Ishikawa (cell line): ENCODE measurements at regions not wholly inside any gene's neighbourhood (a gene's known extent, or its start where the extent isn't known, plus 50 kb on each side); places are given as distances from the start of the nearest gene placed in this dataset.

ENCODE experiments used
- CEBPB ChIP-seq: IDR thresholded peaks from 2 replicates; pipeline ENCODE4 v1.6.1; 2012
- CREB1 ChIP-seq: IDR thresholded peaks from 2 replicates; pipeline ENCODE4 v1.6.1; 2012; ENCODE audit warnings: low read depth
- EGR1 ChIP-seq: IDR thresholded peaks from 2 replicates; pipeline ENCODE4 v1.6.1; 2012
- EP300 ChIP-seq: IDR thresholded peaks from 2 replicates; pipeline ENCODE4 v1.6.1; 2012; ENCODE audit warnings: borderline replicate concordance
- FOXM1 ChIP-seq: IDR thresholded peaks from 2 replicates; pipeline ENCODE4 v1.6.1; 2012; ENCODE audit warnings: low read depth, borderline replicate concordance
- NFIC ChIP-seq: IDR thresholded peaks from 2 replicates; pipeline ENCODE4 v1.6.1; 2012
- RAD21 ChIP-seq: IDR thresholded peaks from 2 replicates; pipeline ENCODE4 v1.6.1; 2012; ENCODE audit warnings: low read depth
- TAF1 ChIP-seq: IDR thresholded peaks from 2 replicates; pipeline ENCODE4 v1.6.1; 2012; ENCODE audit warnings: low read depth, mild to moderate bottlenecking
- TCF12 ChIP-seq: IDR thresholded peaks from 2 replicates; pipeline ENCODE4 v1.6.1; 2012; ENCODE audit warnings: low read depth
- TEAD4 ChIP-seq: IDR thresholded peaks from 2 replicates; pipeline ENCODE4 v1.6.1; 2012
- YY1 ChIP-seq: IDR thresholded peaks from 2 replicates; pipeline ENCODE4 v1.6.1; 2012; ENCODE audit warnings: low read depth
- ZBTB7A ChIP-seq: IDR thresholded peaks from 2 replicates; pipeline ENCODE4 v1.6.1; 2012; ENCODE audit warnings: low read depth
- TF ChIP-seq, protein P1 (sequence below): IDR thresholded peaks from 2 replicates; pipeline ENCODE4 v1.6.1; 2012
- TF ChIP-seq, protein P2 (sequence below): IDR thresholded peaks from 2 replicates; pipeline ENCODE4 v1.6.1; 2012
- TF ChIP-seq, protein P3 (sequence below): IDR thresholded peaks from 2 replicates; pipeline ENCODE4 v1.6.1; 2012; ENCODE audit warnings: low read depth, mild to moderate bottlenecking

DNA sequence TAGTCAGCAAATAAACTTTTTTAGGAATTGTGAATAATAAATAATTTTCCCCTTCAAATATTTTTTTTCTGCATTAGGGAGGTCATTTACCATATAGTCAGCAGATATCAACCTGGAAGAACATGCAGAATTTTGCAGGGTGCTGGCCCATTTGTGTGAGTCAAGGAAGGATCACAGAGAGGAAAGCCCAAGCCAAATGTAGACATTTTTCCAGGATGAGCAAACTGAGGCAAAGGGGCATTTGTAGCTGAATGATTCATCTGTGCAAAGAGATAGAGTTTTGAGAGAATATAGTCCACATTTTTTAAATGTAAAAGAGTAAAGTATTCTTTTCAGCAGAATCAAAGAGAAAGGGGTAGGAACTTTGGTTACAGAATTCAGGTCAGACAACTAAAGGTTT, 555.5 kb upstream of the MARCKS start:
- TF ChIP-seq, protein P1, sequence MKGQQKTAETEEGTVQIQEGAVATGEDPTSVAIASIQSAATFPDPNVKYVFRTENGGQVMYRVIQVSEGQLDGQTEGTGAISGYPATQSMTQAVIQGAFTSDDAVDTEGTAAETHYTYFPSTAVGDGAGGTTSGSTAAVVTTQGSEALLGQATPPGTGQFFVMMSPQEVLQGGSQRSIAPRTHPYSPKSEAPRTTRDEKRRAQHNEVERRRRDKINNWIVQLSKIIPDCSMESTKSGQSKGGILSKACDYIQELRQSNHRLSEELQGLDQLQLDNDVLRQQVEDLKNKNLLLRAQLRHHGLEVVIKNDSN = no peak
- TF ChIP-seq CEBPB (no peak), TEAD4 (no peak), TAF1 (no peak), TCF12 (no peak), CREB1 (no peak), EP300 (no peak), RAD21 (no peak), EGR1 (no peak), YY1 (no peak), NFIC (no peak), FOXM1 (no peak)
- TF ChIP-seq, protein P2, sequence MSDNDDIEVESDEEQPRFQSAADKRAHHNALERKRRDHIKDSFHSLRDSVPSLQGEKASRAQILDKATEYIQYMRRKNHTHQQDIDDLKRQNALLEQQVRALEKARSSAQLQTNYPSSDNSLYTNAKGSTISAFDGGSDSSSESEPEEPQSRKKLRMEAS = no peak
- TF ChIP-seq, protein P3, sequence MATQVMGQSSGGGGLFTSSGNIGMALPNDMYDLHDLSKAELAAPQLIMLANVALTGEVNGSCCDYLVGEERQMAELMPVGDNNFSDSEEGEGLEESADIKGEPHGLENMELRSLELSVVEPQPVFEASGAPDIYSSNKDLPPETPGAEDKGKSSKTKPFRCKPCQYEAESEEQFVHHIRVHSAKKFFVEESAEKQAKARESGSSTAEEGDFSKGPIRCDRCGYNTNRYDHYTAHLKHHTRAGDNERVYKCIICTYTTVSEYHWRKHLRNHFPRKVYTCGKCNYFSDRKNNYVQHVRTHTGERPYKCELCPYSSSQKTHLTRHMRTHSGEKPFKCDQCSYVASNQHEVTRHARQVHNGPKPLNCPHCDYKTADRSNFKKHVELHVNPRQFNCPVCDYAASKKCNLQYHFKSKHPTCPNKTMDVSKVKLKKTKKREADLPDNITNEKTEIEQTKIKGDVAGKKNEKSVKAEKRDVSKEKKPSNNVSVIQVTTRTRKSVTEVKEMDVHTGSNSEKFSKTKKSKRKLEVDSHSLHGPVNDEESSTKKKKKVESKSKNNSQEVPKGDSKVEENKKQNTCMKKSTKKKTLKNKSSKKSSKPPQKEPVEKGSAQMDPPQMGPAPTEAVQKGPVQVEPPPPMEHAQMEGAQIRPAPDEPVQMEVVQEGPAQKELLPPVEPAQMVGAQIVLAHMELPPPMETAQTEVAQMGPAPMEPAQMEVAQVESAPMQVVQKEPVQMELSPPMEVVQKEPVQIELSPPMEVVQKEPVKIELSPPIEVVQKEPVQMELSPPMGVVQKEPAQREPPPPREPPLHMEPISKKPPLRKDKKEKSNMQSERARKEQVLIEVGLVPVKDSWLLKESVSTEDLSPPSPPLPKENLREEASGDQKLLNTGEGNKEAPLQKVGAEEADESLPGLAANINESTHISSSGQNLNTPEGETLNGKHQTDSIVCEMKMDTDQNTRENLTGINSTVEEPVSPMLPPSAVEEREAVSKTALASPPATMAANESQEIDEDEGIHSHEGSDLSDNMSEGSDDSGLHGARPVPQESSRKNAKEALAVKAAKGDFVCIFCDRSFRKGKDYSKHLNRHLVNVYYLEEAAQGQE = no peak

DNA sequence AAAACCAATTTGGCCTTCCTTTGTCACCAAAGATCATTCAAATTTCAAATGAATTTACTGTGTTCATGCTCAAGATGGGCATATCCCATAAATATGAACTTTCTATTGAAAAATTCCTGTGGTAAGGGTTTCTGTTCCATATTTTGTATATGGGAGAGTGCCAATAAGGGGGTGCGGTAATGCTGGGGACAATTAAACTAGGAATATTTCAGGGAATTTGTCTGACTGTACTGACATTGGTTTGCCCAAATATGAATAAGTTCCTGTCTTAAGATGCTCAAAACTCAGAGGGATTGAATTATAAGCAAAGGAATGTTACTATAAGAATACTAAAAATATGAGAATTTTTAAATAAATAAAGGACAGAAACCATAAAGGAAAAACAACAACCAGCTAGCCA, 553.0 kb upstream of the MARCKS start:
- no peak for TF ChIP-seq TEAD4
- TF ChIP-seq, protein P1 = no peak
- no peak for TF ChIP-seq TAF1
- TF ChIP-seq, protein P2 = no peak
- TF ChIP-seq EGR1 = no peak
- TF ChIP-seq NFIC = no peak

DNA sequence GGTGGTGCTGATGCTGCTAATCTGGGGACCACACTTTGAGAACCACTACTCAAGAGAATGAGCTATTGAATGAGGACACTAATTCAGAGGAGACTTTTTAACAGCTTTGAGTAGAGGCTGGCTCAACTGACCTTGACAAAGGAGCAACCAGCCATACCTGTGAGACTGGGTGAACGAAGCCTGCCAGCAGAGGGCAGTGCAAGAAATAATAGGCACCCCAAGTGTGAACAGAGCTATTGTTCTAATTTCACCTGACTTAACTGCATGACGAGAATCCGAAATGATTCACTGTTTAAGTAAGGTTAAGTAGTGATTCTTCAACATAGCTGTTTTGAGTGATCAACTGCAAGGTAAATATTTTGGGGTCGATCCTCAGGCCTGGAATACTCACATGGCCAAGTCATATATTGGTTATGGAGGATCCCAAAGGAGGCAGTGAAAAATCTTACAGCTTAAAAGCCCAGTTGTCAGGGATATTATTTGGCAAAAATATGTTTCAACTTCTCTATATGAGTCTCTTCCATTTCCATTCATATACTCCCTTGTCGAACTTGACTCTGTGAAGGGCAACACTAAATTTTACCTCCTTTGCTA, 550.5 kb upstream of the MARCKS start:
- TF ChIP-seq NFIC (no peak), RAD21 (peak; percentile 78)

DNA sequence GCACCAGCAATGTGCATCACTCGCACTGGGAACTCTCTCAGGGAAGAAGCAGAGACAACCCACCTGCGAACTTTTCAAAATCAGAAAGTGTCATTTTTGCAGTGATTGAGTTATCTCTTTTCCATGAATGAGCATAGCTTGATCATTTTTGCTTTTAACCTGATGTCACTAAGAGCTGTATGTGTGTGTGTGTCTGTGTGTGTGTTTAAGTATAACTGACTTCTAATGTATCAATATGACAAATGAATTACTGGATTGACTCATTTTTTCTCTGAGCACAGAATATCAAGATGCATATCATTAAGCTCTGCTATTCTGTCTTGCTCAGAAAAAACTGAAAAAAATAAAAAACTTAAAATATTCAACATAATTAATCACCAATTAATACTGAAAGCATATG, 548.9 kb upstream of the MARCKS start:
- no peak for TF ChIP-seq ZBTB7A
- TF ChIP-seq CEBPB = no peak
- TF ChIP-seq TEAD4 = no peak
- TF ChIP-seq FOXM1 = no peak
- TF ChIP-seq, protein P3 = no peak
- TF ChIP-seq RAD21 = no peak
- TF ChIP-seq, protein P2 = no peak

DNA sequence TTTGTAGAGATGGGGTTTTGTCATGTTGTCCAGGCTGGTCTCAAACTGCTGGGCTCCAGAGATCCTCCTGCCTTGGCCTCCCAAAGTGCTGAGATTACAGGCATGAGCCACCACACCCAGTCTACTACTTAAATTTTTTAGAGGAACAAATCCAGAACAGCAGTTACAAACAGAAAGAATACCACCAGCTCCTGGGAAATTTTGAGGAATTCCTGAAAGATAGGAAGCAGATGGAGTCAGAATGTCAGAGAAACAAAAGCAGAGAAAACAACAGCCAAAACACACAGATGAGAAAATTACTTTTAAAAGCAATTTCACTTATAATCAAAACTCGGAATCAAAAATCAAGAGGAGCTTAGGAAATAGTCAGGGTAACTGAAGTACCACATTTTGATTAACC, 543.3 kb upstream of the MARCKS start:
- TF ChIP-seq, protein P3 = no peak
- no peak for TF ChIP-seq YY1
- TF ChIP-seq TEAD4 = no peak
- TF ChIP-seq, protein P2 = no peak
- TF ChIP-seq CEBPB = no peak
- TF ChIP-seq EP300 = no peak
- TF ChIP-seq NFIC = no peak
- no peak for TF ChIP-seq EGR1
- no peak for TF ChIP-seq ZBTB7A
- TF ChIP-seq, protein P1 = no peak
